NCI-H128 (cell line): ENCODE measurements at regions not wholly inside any gene's neighbourhood (a gene's known extent, or its start where the extent isn't known, plus 50 kb on each side); places are given as distances from the start of the nearest gene placed in this dataset.
"Not testable (repeated sequence)": the region's sequence is repeated elsewhere in the genome, so short reads cannot be mapped to it uniquely, and the experiment has no call there.

ENCODE experiments used
- DNase-seq: peaks from one replicate; lab custom pipeline; 2025; ENCODE audit not compliant: unreplicated experiment; lab: John Stamatoyannopoulos, UW

- no peak for DNase-seq
Observed at GRCh38 chr2:2649109-2650072, 318.3 kb upstream of the MYT1L start.

GRCh38 chr2:2648094-2648493, 317.0 kb upstream of the MYT1L start:
- no peak for DNase-seq

- DNase-seq, result no peak
Observed at GRCh38 chr2:2647141-2647541, 316.1 kb upstream of the MYT1L start.

- DNase-seq, result no peak
Observed at GRCh38 chr2:2646433-2647051, 315.5 kb upstream of the MYT1L start.

- DNase-seq, result no peak
Observed at GRCh38 chr2:2645162-2645855, 314.2 kb upstream of the MYT1L start.

GRCh38 chr2:2644751-2645150, 313.7 kb upstream of the MYT1L start:
- DNase-seq, result not testable (repeated sequence)

- no peak for DNase-seq
Observed at GRCh38 chr2:2644040-2644439, 313.0 kb upstream of the MYT1L start.

- no peak for DNase-seq
Observed at GRCh38 chr2:2642906-2643890, 312.1 kb upstream of the MYT1L start.

GRCh38 chr2:2641541-2642410, 310.7 kb upstream of the MYT1L start:
- DNase-seq, result no peak

- DNase-seq, result no peak
Observed at GRCh38 chr2:2640818-2641217, 309.7 kb upstream of the MYT1L start.

GRCh38 chr2:2640371-2640770, 309.3 kb upstream of the MYT1L start:
- no peak for DNase-seq

GRCh38 chr2:2639251-2640139, 308.4 kb upstream of the MYT1L start:
- no peak for DNase-seq

GRCh38 chr2:2638547-2639220, 307.6 kb upstream of the MYT1L start:
- DNase-seq, result no peak

- DNase-seq, result no peak
Observed at GRCh38 chr2:2636813-2637212, 305.7 kb upstream of the MYT1L start.

GRCh38 chr2:2635025-2635528, 304.0 kb upstream of the MYT1L start:
- no peak for DNase-seq

- no peak for DNase-seq
Observed at GRCh38 chr2:2633017-2633416, 301.9 kb upstream of the MYT1L start.

GRCh38 chr2:2623939-2624338, 292.9 kb upstream of the MYT1L start:
- no peak for DNase-seq

- DNase-seq, result no peak
Observed at GRCh38 chr2:2621855-2622254, 290.8 kb upstream of the MYT1L start.
